ENCODE measurements at regions not wholly inside any gene's neighbourhood (a gene's known extent, or its start where the extent isn't known, plus 50 kb on each side); places are given as distances from the start of the nearest gene placed in this dataset.
"Not testable (repeated sequence)": the region's sequence is repeated elsewhere in the genome, so short reads cannot be mapped to it uniquely, and the experiment has no call there.

DNA sequence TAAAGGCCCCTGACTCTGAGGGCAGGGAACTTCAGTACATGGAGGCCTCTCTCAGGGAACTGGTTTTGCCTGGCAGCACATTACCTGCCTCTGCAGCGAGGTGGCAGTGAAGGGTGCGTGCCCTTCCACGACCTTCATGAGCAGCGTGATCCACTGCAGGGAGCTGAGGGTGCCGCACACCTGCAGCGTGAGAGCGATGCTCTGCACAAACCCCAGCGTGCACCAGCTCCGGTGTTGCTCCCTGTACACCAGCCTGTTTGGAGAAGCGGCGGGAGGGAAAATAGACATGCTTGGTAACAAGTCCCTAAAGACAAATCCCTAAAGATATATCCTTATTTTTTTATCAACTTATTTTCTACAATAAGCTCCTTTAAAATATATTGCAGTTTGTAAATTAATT lies 101.2 kb downstream of the GOLGA6L6 start:
- H4K20me1 ChIP-seq (ENCODE audit: insufficient read depth, low read length); intact Hi-C loops (cut with micrococcal nuclease); H3K4me1 Mint-ChIP-seq; H3K27ac ChIP-seq (ENCODE audit: low read depth in 1 of 2, low read length in 2 of 2); DNase-seq; H3K4me3 Mint-ChIP-seq; H3K9me3 ChIP-seq (replicated peaks in 1 of 2; ENCODE audit: control insufficient read depth in 1 of 2, insufficient read depth in 1 of 2, low read length in 2 of 2); H3K27me3 Mint-ChIP-seq (ENCODE audit: low read depth in 3 of 3); H3K4me2 ChIP-seq (replicated peaks; ENCODE audit: extremely low read depth, low read length, poor library complexity, severe bottlenecking); H3K4me3 ChIP-seq (replicated peaks in 1 of 3; ENCODE audit: low read depth in 2 of 3, low read length in 3 of 3); H3K27ac Mint-ChIP-seq; H3K36me3 Mint-ChIP-seq; H3K4me1 ChIP-seq (ENCODE audit: control insufficient read depth in 1 of 2, insufficient read depth in 2 of 2, low read length in 2 of 2); H3K27me3 ChIP-seq (ENCODE audit: control insufficient read depth in 2 of 2, insufficient read depth in 2 of 2, low read length in 2 of 2); H3K9me3 Mint-ChIP-seq; H3K79me2 ChIP-seq (ENCODE audit: insufficient read depth, low read length); H2AFZ ChIP-seq (ENCODE audit: insufficient read depth, low read depth, low read length, poor library complexity, severe bottlenecking); H3K36me3 ChIP-seq (replicated peaks in 1 of 2; ENCODE audit: control insufficient read depth in 1 of 2, insufficient read depth in 2 of 2, low read length in 2 of 2); H3K9ac ChIP-seq (ENCODE audit: insufficient read depth, low read length, poor library complexity, severe bottlenecking): not testable (repeated sequence)
- 92% methylated on average over 10 of the region's 11 CpGs for WGBS (ENCODE audit: insufficient coverage)

DNA sequence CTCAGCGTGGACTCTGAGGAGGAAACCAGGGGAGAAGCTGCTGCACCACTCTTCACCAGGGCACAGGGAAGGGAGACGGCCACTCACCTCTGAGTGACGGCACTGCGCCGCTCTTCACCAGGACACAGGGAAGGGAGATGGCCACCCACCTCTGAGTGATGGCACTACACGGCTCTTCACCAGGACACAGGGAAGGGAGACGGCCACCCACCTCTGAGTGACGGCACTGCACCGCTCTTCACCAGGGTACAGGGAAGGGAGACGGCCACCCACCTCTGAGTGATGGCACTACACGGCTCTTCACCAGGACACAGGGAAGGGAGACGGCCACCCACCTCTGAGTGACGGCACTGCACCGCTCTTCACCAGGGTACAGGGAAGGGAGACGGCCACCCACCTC lies 102.5 kb downstream of the GOLGA6L6 start:
- WGBS (ENCODE audit: insufficient coverage), result no CpG with 5 or more reads among the region's 15 CpGs
- H3K27ac ChIP-seq (ENCODE audit: low read depth in 1 of 2, low read length in 2 of 2); H3K4me3 Mint-ChIP-seq: not testable (repeated sequence)

DNA sequence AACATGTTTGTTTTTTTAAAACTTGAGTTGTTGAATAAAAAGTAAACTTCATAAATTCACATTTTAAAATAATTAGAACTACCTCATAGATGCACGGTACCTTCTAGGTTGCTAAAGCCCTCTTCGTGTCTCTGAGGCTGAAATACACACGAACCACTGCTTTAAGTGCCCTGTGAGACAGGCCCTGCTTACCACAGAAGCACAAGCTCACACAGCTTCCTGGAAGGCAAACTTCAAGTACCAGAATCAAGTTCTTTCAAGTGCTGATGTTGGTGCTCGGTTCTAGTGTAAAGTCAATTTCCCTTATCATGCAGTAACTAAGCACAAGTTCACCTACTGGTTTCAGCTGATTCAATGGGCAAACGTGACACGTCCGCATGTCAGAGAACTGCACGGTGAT lies 103.3 kb downstream of the GOLGA6L6 start:
- intact Hi-C loops (cut with micrococcal nuclease); H3K27ac ChIP-seq (ENCODE audit: low read depth in 1 of 2, low read length in 2 of 2); H3K9ac ChIP-seq (ENCODE audit: insufficient read depth, low read length, poor library complexity, severe bottlenecking); H3K79me2 ChIP-seq (ENCODE audit: insufficient read depth, low read length); H3K4me1 ChIP-seq (ENCODE audit: control insufficient read depth in 1 of 2, insufficient read depth in 2 of 2, low read length in 2 of 2); H3K27ac Mint-ChIP-seq; H3K27me3 Mint-ChIP-seq (ENCODE audit: low read depth in 3 of 3); H3K27me3 ChIP-seq (ENCODE audit: control insufficient read depth in 2 of 2, insufficient read depth in 2 of 2, low read length in 2 of 2); H2AFZ ChIP-seq (ENCODE audit: insufficient read depth, low read depth, low read length, poor library complexity, severe bottlenecking); H3K4me1 Mint-ChIP-seq; H3K4me3 ChIP-seq (replicated peaks in 1 of 3; ENCODE audit: low read depth in 2 of 3, low read length in 3 of 3); H4K20me1 ChIP-seq (ENCODE audit: insufficient read depth, low read length); H3K9me3 Mint-ChIP-seq; H3K36me3 ChIP-seq (replicated peaks in 1 of 2; ENCODE audit: control insufficient read depth in 1 of 2, insufficient read depth in 2 of 2, low read length in 2 of 2); H3K4me3 Mint-ChIP-seq; H3K36me3 Mint-ChIP-seq; H3K9me3 ChIP-seq (replicated peaks in 1 of 2; ENCODE audit: control insufficient read depth in 1 of 2, insufficient read depth in 1 of 2, low read length in 2 of 2); DNase-seq; H3K4me2 ChIP-seq (replicated peaks; ENCODE audit: extremely low read depth, low read length, poor library complexity, severe bottlenecking): not testable (repeated sequence)
- 100% methylated on average over 1 of the region's 8 CpGs for WGBS (ENCODE audit: insufficient coverage)

More for the DNA sequence above, 102.5 kb downstream of the GOLGA6L6 start:
- H3K79me2 ChIP-seq (ENCODE audit: insufficient read depth, low read length); H3K27me3 ChIP-seq (ENCODE audit: control insufficient read depth in 2 of 2, insufficient read depth in 2 of 2, low read length in 2 of 2); H3K4me2 ChIP-seq (replicated peaks; ENCODE audit: extremely low read depth, low read length, poor library complexity, severe bottlenecking); H3K9ac ChIP-seq (ENCODE audit: insufficient read depth, low read length, poor library complexity, severe bottlenecking); H2AFZ ChIP-seq (ENCODE audit: insufficient read depth, low read depth, low read length, poor library complexity, severe bottlenecking); H3K27ac Mint-ChIP-seq; H3K36me3 Mint-ChIP-seq; H3K9me3 ChIP-seq (replicated peaks in 1 of 2; ENCODE audit: control insufficient read depth in 1 of 2, insufficient read depth in 1 of 2, low read length in 2 of 2); H4K20me1 ChIP-seq (ENCODE audit: insufficient read depth, low read length); intact Hi-C loops (cut with micrococcal nuclease); DNase-seq; H3K4me1 Mint-ChIP-seq; H3K4me1 ChIP-seq (ENCODE audit: control insufficient read depth in 1 of 2, insufficient read depth in 2 of 2, low read length in 2 of 2); H3K9me3 Mint-ChIP-seq; H3K36me3 ChIP-seq (replicated peaks in 1 of 2; ENCODE audit: control insufficient read depth in 1 of 2, insufficient read depth in 2 of 2, low read length in 2 of 2); H3K4me3 ChIP-seq (replicated peaks in 1 of 3; ENCODE audit: low read depth in 2 of 3, low read length in 3 of 3); H3K27me3 Mint-ChIP-seq (ENCODE audit: low read depth in 3 of 3): not testable (repeated sequence)

DNA sequence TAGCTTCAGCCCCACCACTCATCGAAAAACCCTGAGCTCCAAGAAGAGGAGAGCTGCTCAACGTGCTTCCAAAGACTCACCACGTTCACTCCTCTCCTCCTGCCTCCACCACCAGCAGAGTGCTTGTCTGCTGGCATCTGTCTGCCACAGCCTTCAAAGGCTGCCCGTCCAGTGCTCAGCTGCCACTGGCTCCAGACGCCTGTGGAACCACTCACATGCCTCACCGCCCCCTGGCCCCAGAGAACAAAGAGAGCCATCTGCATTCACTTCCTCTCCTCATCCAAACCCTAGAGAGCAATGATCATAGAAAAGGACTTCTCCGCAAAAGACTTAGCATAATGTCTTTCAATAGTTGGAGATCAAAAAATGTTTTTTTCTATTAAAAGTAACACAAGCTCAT lies 108.1 kb downstream of the GOLGA6L6 start:
- H3K79me2 ChIP-seq (ENCODE audit: insufficient read depth, low read length); intact Hi-C loops (cut with micrococcal nuclease); DNase-seq; H3K4me1 Mint-ChIP-seq; H3K9ac ChIP-seq (ENCODE audit: insufficient read depth, low read length, poor library complexity, severe bottlenecking); H3K27me3 Mint-ChIP-seq (ENCODE audit: low read depth in 3 of 3); H3K27ac ChIP-seq (ENCODE audit: low read depth in 1 of 2, low read length in 2 of 2); H3K4me3 ChIP-seq (replicated peaks in 1 of 3; ENCODE audit: low read depth in 2 of 3, low read length in 3 of 3); H3K4me2 ChIP-seq (replicated peaks; ENCODE audit: extremely low read depth, low read length, poor library complexity, severe bottlenecking); H3K4me3 Mint-ChIP-seq; H4K20me1 ChIP-seq (ENCODE audit: insufficient read depth, low read length); H3K27me3 ChIP-seq (ENCODE audit: control insufficient read depth in 2 of 2, insufficient read depth in 2 of 2, low read length in 2 of 2); H2AFZ ChIP-seq (ENCODE audit: insufficient read depth, low read depth, low read length, poor library complexity, severe bottlenecking); H3K36me3 ChIP-seq (replicated peaks in 1 of 2; ENCODE audit: control insufficient read depth in 1 of 2, insufficient read depth in 2 of 2, low read length in 2 of 2); H3K36me3 Mint-ChIP-seq; H3K9me3 Mint-ChIP-seq; H3K4me1 ChIP-seq (ENCODE audit: control insufficient read depth in 1 of 2, insufficient read depth in 2 of 2, low read length in 2 of 2); H3K27ac Mint-ChIP-seq; H3K9me3 ChIP-seq (replicated peaks in 1 of 2; ENCODE audit: control insufficient read depth in 1 of 2, insufficient read depth in 1 of 2, low read length in 2 of 2): not testable (repeated sequence)
- WGBS (ENCODE audit: insufficient coverage), result no CpG with 5 or more reads among the region's 7 CpGs

Data from CD14-positive monocyte (primary cell).